ENCODE measurements at regions not wholly inside any gene's neighbourhood (a gene's known extent, or its start where the extent isn't known, plus 50 kb on each side); places are given as distances from the start of the nearest gene placed in this dataset.

GRCh38 chr2:128637481-128638155 lies 318.9 kb upstream of the HS6ST1 start:
- TF ChIP-seq EP300 (IDR thresholded peaks at IDR 0.05) = no peak
- TF ChIP-seq CTCF (IDR thresholded peaks at IDR 0.05) = no peak

All from ovary (tissue), 3 donors.